ENCODE measurements at regions not wholly inside any gene's neighbourhood (a gene's known extent, or its start where the extent isn't known, plus 50 kb on each side); places are given as distances from the start of the nearest gene placed in this dataset.

DNA sequence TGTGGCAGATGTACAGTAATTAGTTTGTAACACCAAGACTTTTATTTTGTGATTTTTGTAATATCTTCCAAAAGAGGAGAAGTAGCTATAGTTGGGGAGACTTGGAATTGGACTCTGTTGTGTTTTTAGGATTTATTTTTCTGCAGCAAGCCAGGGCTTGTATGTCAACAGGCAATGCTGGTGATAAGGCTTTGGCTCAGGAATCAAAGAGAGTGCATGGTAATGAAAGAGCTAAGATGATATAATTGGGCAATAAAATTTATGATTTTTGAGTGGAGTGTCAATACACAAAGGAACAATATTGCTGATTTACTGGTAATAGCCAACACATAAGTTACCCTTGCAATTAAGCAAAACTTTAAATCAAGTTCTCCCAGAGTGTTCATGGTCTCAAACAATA lies 452.9 kb downstream of the TMEM135 start:
- TF ChIP-seq, protein P1, sequence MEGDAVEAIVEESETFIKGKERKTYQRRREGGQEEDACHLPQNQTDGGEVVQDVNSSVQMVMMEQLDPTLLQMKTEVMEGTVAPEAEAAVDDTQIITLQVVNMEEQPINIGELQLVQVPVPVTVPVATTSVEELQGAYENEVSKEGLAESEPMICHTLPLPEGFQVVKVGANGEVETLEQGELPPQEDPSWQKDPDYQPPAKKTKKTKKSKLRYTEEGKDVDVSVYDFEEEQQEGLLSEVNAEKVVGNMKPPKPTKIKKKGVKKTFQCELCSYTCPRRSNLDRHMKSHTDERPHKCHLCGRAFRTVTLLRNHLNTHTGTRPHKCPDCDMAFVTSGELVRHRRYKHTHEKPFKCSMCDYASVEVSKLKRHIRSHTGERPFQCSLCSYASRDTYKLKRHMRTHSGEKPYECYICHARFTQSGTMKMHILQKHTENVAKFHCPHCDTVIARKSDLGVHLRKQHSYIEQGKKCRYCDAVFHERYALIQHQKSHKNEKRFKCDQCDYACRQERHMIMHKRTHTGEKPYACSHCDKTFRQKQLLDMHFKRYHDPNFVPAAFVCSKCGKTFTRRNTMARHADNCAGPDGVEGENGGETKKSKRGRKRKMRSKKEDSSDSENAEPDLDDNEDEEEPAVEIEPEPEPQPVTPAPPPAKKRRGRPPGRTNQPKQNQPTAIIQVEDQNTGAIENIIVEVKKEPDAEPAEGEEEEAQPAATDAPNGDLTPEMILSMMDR (IDR thresholded peaks at IDR 0.05) = no peak
- TF ChIP-seq EP300 (IDR thresholded peaks at IDR 0.05) (no peak), POLR2A (IDR thresholded peaks at IDR 0.05) (no peak)

All from ovary (tissue), 3 donors.